Uterus (tissue), 2 donors: ENCODE measurements at regions not wholly inside any gene's neighbourhood (a gene's known extent, or its start where the extent isn't known, plus 50 kb on each side); places are given as distances from the start of the nearest gene placed in this dataset.

Source experiments
- CTCF ChIP-seq, 4 experiments: fragments of 200-600 bp in 2 of 4; fragments of 450-650 bp in 2 of 4; sonication (generic) in 2 of 4; IDR thresholded peaks; one replicate each; pipeline ENCODE4 v1.5.1; 2016 to 2019; ENCODE audit warnings: antibody characterized with exemption in 4 of 4, mild to moderate bottlenecking in 2 of 4, moderate library complexity in 1 of 4
- POLR2A ChIP-seq, 2 donors: fragments of 450-650 bp; IDR thresholded peaks; one replicate each; pipeline ENCODE4 v1.6.1; 2016; ENCODE audit warnings: antibody characterized with exemption in 2 of 2, mild to moderate bottlenecking in 1 of 2, moderate library complexity in 1 of 2

- no peak for TF ChIP-seq CTCF (IDR thresholded peaks at IDR 0.05)
- TF ChIP-seq POLR2A (IDR thresholded peaks at IDR 0.05), result no peak
Observed at GRCh38 chr2:136323935-136324334, 206.0 kb upstream of the CXCR4 start.
